Breast epithelium (tissue), 3 donors: ENCODE measurements at regions not wholly inside any gene's neighbourhood (a gene's known extent, or its start where the extent isn't known, plus 50 kb on each side); places are given as distances from the start of the nearest gene placed in this dataset.

ENCODE experiments used
- POLR2A ChIP-seq: fragments of 450-650 bp; IDR thresholded peaks from one replicate; pipeline ENCODE4 v1.6.1; 2016; ENCODE audit warnings: antibody characterized with exemption, mild to moderate bottlenecking, moderate library complexity
- POLR2AphosphoS5 ChIP-seq, 3 donors: sonication (generic); formaldehyde crosslinking; IDR thresholded peaks; one replicate each; pipeline ENCODE4 v1.6.1; 2017; ENCODE audit warnings: antibody characterized with exemption in 3 of 3
- TF ChIP-seq, protein P1 (sequence below), 3 donors: fragments of 450-650 bp; IDR thresholded peaks; one replicate each; pipeline ENCODE4 v1.5.1; 2016 to 2017; ENCODE audit warnings: antibody characterized with exemption in 3 of 3, mild to moderate bottlenecking in 3 of 3, moderate library complexity in 3 of 3

DNA sequence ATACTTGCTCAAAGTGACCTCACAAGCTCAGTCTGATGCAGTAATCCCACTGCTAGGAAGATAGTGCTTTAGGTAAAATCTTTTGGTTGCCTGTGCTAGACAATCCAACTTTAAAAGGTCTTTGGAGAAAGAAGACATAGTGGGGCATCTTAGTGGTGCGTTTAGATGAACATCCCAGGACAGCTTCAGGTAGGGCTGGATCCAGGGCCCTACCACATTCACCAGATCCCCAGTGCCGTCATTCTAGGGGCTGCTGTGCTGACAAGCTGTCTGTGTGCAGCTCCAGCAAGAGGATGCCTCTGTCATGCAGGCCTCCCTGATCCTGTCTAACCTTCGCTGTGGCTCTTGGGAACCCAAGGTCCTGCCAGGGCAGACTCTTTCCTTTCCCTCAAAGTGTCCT, 100.7 kb upstream of the EIF5 start:
- TF ChIP-seq POLR2A, result no peak
- TF ChIP-seq, protein P1, sequence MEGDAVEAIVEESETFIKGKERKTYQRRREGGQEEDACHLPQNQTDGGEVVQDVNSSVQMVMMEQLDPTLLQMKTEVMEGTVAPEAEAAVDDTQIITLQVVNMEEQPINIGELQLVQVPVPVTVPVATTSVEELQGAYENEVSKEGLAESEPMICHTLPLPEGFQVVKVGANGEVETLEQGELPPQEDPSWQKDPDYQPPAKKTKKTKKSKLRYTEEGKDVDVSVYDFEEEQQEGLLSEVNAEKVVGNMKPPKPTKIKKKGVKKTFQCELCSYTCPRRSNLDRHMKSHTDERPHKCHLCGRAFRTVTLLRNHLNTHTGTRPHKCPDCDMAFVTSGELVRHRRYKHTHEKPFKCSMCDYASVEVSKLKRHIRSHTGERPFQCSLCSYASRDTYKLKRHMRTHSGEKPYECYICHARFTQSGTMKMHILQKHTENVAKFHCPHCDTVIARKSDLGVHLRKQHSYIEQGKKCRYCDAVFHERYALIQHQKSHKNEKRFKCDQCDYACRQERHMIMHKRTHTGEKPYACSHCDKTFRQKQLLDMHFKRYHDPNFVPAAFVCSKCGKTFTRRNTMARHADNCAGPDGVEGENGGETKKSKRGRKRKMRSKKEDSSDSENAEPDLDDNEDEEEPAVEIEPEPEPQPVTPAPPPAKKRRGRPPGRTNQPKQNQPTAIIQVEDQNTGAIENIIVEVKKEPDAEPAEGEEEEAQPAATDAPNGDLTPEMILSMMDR (IDR thresholded peaks at IDR 0.05), result no peak
- no peak for TF ChIP-seq POLR2AphosphoS5 (IDR thresholded peaks at IDR 0.05)
